VCaP (cell line): ENCODE measurements at regions not wholly inside any gene's neighbourhood (a gene's known extent, or its start where the extent isn't known, plus 50 kb on each side); places are given as distances from the start of the nearest gene placed in this dataset.

Experiments used
- H3K27ac ChIP-seq: fragments of 450-650 bp; 2 replicates; pipeline ENCODE4 v1.5.1; 2017
- TF ChIP-seq, protein P1 (sequence below): fragments of 450-650 bp; conservative IDR thresholded peaks from 2 replicates; pipeline ENCODE4 v1.5.1; 2017; ENCODE audit warnings: mild to moderate bottlenecking, moderate library complexity

DNA sequence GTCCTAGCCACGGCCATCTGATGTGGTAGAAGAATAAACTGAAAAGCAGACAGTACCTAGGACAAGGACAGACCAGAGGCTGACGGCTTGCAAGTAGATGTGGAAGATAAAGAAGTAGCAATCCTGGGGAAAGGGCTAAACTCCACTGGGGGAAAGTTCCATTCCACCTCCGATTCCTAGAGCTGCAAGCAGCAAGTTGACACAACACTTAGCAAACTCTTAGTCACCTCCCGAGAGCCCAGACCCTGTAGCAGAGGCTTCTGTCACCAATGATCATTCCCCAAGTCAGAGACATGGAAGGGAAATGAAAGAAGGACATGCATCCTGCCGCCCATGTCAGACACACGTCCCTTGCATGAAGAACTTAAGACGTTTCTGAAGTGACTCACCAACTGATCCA, 99.2 kb upstream of the RPS6KA2 start:
- TF ChIP-seq, protein P1, sequence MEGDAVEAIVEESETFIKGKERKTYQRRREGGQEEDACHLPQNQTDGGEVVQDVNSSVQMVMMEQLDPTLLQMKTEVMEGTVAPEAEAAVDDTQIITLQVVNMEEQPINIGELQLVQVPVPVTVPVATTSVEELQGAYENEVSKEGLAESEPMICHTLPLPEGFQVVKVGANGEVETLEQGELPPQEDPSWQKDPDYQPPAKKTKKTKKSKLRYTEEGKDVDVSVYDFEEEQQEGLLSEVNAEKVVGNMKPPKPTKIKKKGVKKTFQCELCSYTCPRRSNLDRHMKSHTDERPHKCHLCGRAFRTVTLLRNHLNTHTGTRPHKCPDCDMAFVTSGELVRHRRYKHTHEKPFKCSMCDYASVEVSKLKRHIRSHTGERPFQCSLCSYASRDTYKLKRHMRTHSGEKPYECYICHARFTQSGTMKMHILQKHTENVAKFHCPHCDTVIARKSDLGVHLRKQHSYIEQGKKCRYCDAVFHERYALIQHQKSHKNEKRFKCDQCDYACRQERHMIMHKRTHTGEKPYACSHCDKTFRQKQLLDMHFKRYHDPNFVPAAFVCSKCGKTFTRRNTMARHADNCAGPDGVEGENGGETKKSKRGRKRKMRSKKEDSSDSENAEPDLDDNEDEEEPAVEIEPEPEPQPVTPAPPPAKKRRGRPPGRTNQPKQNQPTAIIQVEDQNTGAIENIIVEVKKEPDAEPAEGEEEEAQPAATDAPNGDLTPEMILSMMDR: no peak
- no peak overlapping the region for H3K27ac ChIP-seq

DNA sequence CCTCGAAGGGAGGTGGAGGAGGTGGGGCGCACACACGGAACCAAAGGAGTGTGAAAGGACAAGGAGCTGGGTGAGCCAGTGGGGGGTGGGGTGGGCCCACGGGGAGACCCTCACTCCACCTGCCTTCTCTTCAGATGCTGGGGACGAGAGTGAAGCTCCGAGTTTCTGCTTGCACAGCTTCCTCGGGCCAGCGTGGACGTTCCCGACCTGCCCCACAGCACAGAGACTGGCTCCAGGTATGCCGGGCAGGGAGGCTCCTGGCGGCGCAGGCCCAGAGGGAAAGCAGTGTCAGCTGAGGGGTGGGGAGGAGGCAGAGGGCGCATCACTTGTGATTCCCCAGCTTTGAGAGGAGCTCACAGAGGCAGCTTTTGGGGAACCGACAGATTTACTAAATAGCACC, 98.5 kb upstream of the RPS6KA2 start:
- TF ChIP-seq, protein P1: no peak
- no peak overlapping the region for H3K27ac ChIP-seq

DNA sequence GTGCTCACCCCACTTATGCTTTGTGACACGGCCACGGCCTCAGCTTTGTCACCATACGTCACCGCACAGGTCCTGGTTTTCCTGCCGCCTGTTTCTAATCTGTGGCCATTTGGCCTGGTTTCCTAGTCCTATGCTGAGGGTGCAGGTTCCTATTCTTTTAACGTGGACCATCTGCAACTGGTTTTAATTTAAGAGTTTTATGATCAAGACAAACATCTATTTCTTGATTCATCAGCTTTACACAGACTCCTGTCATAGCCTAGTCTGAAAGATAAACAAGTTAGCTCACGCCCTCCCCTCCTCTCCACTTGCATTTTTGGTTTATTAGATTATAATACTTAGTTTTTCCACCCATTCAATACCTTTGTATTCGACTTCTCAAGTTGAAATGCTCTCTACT, 97.5 kb upstream of the RPS6KA2 start:
- TF ChIP-seq, protein P1: no peak
- no peak overlapping the region for H3K27ac ChIP-seq

DNA sequence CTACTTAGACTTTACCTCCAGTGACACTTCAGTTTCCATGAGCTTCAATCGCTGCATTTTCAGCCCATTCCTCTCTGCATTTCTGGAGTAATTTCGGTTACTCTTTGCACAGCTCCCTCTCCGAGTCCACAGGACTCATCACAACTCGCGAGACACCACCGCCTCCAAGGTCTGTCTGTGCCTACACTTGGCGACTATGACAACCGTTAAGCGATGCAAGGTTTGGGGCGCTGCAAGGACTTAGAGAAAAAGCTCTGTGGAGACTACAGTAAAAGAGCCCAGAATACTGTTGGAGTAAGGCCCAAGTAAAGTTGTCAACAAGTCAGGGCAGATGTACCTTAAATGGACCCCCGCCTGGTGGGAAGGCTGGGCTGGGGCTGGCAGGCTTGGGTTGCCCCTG, 95.7 kb upstream of the RPS6KA2 start:
- H3K27ac ChIP-seq: no peak overlapping the region
- TF ChIP-seq, protein P1: no peak

DNA sequence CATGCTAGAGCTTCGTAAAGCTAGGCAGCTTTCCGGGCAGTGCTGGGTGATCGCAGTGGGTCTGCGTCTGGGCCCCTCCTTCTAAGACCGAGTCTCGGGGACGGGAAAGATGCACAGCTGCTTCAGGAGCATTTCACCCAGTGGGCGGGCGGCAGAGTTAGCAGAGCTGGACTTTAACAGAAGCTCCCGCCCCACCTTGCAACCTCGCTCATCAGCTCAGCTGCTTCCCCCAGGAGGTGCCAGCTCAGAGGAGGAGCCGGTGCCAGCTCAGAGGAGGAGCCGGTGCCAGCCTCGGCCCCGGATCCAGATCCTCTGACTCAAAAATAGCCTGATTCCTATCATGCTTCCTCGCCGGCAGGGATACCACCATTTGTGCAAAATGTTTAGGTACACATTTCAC, 94.5 kb upstream of the RPS6KA2 start:
- H3K27ac ChIP-seq: no peak overlapping the region
- TF ChIP-seq, protein P1: no peak

DNA sequence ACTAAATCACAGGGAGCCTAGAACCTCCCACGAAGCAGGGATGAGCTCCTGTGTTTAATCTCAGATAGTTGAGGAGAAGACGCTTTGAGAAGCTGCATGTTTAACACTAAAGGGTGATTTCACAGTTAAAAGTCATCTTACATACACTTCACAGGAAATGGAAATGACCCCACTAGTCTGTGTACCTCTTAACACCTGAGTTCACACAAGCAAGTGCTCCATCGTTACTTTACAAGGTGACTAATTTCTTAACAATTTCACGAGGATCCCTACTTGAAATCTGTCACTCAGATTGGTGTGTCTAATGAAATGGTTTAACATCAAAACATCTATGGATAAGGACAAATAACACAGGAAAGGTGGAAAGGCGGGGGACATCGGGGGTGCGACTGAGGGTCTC, 93.8 kb upstream of the RPS6KA2 start:
- no peak overlapping the region for H3K27ac ChIP-seq
- TF ChIP-seq, protein P1: no peak

DNA sequence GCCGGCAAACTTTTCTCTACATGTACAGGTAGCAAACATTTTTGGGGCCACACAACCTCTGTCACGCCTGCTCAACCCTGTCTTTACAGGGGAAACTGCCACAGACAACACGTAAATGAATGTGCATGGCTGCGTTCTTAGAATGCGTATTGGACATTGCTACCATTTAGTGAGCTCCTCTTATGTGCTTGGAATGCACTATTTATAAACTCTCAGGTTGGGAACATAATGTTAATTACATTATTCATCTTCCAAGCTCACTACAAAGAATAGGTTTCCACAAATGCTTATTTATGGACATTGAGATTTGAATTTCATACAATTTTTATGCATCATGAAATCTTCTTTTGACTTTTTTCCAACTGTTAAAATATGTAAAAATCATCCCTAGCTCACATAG, 92.0 kb upstream of the RPS6KA2 start:
- TF ChIP-seq, protein P1: no peak
- no peak overlapping the region for H3K27ac ChIP-seq

DNA sequence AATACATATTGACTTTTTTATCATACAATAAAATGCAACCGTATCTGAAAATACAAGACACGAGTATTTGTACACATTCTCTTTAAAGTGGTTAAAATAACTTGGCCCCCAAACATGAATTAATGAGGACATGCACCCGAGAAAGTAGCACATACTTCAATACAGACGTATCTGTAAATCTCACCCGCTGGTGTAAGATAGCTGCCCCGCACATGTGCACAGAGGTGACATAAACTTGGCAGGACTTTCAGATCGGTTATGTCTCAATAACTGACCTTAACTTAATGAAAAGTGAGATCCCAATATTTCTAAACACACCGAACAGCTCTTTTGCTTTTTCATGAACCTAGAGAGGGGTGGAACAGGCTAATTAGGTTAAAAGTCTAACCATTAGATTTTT, 91.5 kb upstream of the RPS6KA2 start:
- H3K27ac ChIP-seq: no peak overlapping the region
- TF ChIP-seq, protein P1: no peak
